Activated naive CD8-positive, alpha-beta T cell treated with anti-CD3 and anti-CD28 coated beads for 36 hours (primary cell): ENCODE measurements at regions not wholly inside any gene's neighbourhood (a gene's known extent, or its start where the extent isn't known, plus 50 kb on each side); places are given as distances from the start of the nearest gene placed in this dataset.

Experiments
- DNase-seq: peaks from one replicate; pipeline ENCODE4 v3.0.0; 2021
- H3K27ac Mint-ChIP-seq: one replicate; pipeline ENCODE4 v1.8.0; 2022; ENCODE audit warnings: mild to moderate bottlenecking, moderate library complexity, mixed read lengths
- H3K27me3 Mint-ChIP-seq: one replicate; pipeline ENCODE4 v1.8.0; 2022; ENCODE audit warnings: mild to moderate bottlenecking, mixed read lengths
- H3K36me3 Mint-ChIP-seq: one replicate; pipeline ENCODE4 v1.8.0; 2021; ENCODE audit warnings: mild to moderate bottlenecking, mixed read lengths
- H3K4me1 Mint-ChIP-seq: one replicate; pipeline ENCODE4 v1.8.0; 2021; ENCODE audit warnings: mixed read lengths
- H3K4me3 Mint-ChIP-seq: one replicate; pipeline ENCODE4 v1.8.0; 2022; ENCODE audit warnings: mild to moderate bottlenecking, moderate library complexity, mixed read lengths
- H3K9me3 Mint-ChIP-seq: one replicate; pipeline ENCODE4 v1.8.0; 2022; ENCODE audit warnings: mixed read lengths

- Mint-ChIP-seq H3K27me3 (peaks cover 21% of the 10 kb centered on the region), H3K27ac (no peak overlapping the region), H3K36me3 (no peaks in the 10 kb centered on the region), H3K4me1 (no peaks in the 10 kb centered on the region), H3K9me3 (no peaks in the 10 kb centered on the region), H3K4me3 (no peak overlapping the region)
- DNase-seq: no peak
Observed at GRCh38 chr7:128177768-128178550, 63.1 kb upstream of the LEP start.

GRCh38 chr7:128178611-128179010, 62.5 kb upstream of the LEP start:
- Mint-ChIP-seq H3K27me3 (peaks cover 21% of the 10 kb centered on the region), H3K4me3 (no peak overlapping the region), H3K9me3 (no peaks in the 10 kb centered on the region), H3K27ac (no peak overlapping the region), H3K4me1 (no peaks in the 10 kb centered on the region), H3K36me3 (no peaks in the 10 kb centered on the region)
- DNase-seq: no peak

GRCh38 chr7:128188396-128189230, 52.5 kb upstream of the LEP start:
- Mint-ChIP-seq H3K9me3 (peaks cover 4% of the 10 kb centered on the region), H3K4me1 (no peaks in the 10 kb centered on the region), H3K27me3 (peaks cover 31% of the 10 kb centered on the region), H3K36me3 (no peaks in the 10 kb centered on the region), H3K4me3 (no peak overlapping the region), H3K27ac (no peak overlapping the region)
- no peak for DNase-seq

GRCh38 chr7:128189231-128189930, 51.7 kb upstream of the LEP start:
- H3K27me3 Mint-ChIP-seq: peaks cover 31% of the 10 kb centered on the region
- H3K4me3 Mint-ChIP-seq: no peak overlapping the region
- H3K9me3 Mint-ChIP-seq: peaks cover 10% of the 10 kb centered on the region
- H3K27ac Mint-ChIP-seq: no peak overlapping the region
- H3K36me3 Mint-ChIP-seq: peaks cover 4% of the 10 kb centered on the region
- DNase-seq: no peak
- H3K4me1 Mint-ChIP-seq: no peaks in the 10 kb centered on the region

- no peak overlapping the region for H3K27ac Mint-ChIP-seq
- peaks cover 16% of the 10 kb centered on the region for H3K9me3 Mint-ChIP-seq
- peaks cover 7% of the 10 kb centered on the region for H3K36me3 Mint-ChIP-seq
- no peak for DNase-seq
- peaks cover 31% of the 10 kb centered on the region for H3K27me3 Mint-ChIP-seq
- H3K4me3 Mint-ChIP-seq: no peak overlapping the region
- H3K4me1 Mint-ChIP-seq: no peaks in the 10 kb centered on the region
Observed at GRCh38 chr7:128190051-128190647, 50.9 kb upstream of the LEP start.

GRCh38 chr7:128191136-128191844, 49.8 kb upstream of the LEP start:
- Mint-ChIP-seq H3K36me3 (peaks cover 8% of the 10 kb centered on the region), H3K27ac (no peak overlapping the region), H3K9me3 (peaks cover 21% of the 10 kb centered on the region), H3K4me1 (no peaks in the 10 kb centered on the region), H3K4me3 (no peak overlapping the region), H3K27me3 (peaks cover 30% of the 10 kb centered on the region)
- DNase-seq: no peak
